ENCODE measurements at regions not wholly inside any gene's neighbourhood (a gene's known extent, or its start where the extent isn't known, plus 50 kb on each side); places are given as distances from the start of the nearest gene placed in this dataset.

DNA sequence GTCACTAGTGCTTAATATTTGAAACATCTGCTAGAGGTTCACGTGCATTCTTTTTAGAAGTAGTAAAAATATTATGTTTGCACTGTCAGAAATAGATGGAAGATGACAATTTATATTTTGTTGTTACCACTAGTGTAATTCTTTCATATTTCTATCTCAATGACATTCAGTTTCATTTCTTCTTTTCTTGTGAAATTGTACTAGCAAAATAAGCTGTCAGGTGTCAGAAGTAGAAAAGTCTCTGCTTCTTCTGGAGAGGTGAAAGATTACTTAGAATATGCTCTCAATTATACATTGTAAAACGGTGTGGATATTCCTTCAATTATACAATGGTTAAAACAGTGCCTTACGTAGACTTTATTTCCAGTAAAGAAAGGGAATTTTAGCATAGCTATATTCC, 395.4 kb downstream of the CSNK1G3 start:
- Histone ChIP-seq H3K27ac (ENCODE audit: low read depth, low read length) (no peak overlapping the region), H4K20me1 (ENCODE audit: insufficient read depth, low read length) (no peaks in the 10 kb centered on the region), H3K27me3 (ENCODE audit: insufficient read depth, low read length) (no peaks in the 10 kb centered on the region), H3K36me3 (ENCODE audit: insufficient read depth, low read length) (no peaks in the 10 kb centered on the region), H3K4me1 (ENCODE audit: insufficient read depth, low read length) (no peaks in the 10 kb centered on the region), H2AFZ (ENCODE audit: low read length) (no peak overlapping the region), H3K9me3 (ENCODE audit: low read depth, low read length) (no peaks in the 10 kb centered on the region), H3K79me2 (ENCODE audit: insufficient read depth, low read length) (no peaks in the 10 kb centered on the region), H3K4me2 (ENCODE audit: insufficient read depth, low read length) (no peak overlapping the region), H3K4me3 (ENCODE audit: insufficient read depth, low read length) (no peak overlapping the region)
- TF ChIP-seq, protein P1, sequence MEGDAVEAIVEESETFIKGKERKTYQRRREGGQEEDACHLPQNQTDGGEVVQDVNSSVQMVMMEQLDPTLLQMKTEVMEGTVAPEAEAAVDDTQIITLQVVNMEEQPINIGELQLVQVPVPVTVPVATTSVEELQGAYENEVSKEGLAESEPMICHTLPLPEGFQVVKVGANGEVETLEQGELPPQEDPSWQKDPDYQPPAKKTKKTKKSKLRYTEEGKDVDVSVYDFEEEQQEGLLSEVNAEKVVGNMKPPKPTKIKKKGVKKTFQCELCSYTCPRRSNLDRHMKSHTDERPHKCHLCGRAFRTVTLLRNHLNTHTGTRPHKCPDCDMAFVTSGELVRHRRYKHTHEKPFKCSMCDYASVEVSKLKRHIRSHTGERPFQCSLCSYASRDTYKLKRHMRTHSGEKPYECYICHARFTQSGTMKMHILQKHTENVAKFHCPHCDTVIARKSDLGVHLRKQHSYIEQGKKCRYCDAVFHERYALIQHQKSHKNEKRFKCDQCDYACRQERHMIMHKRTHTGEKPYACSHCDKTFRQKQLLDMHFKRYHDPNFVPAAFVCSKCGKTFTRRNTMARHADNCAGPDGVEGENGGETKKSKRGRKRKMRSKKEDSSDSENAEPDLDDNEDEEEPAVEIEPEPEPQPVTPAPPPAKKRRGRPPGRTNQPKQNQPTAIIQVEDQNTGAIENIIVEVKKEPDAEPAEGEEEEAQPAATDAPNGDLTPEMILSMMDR (IDR thresholded peaks at IDR 0.05; ENCODE audit: extremely low read depth, low read depth, low read length) = no peak
- DNase-seq (ENCODE audit: insufficient read length, low spot score, missing footprints) = no peak

DNA sequence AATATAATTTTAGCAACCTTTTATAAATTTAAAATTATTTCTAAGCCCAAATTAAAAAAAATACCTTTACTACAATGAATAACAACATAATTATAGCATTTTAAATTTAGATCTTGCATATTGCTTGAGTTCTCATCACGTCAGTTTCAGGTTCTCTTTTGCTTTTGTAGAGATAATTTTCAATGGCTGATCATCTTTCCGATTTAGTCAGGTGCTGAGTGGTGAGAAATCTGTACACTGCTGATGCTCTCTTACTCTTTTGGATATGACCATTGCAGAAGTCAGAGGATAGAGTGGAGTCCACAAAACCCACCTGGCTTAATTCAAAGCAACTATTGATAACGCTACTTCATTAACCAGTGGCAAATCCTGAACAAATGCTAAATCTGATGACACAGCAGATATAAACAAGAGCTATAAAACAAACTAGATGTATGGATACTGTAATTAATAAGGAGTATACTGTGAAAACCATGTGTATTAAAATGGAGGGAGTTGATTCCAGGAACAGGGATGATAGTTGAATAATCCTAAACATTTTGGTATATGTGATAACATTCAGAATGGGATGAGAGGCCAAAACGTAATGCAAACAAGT, 394.8 kb downstream of the CSNK1G3 start:
- no peak overlapping the region for H3K4me3 ChIP-seq (ENCODE audit: insufficient read depth, low read length)
- H4K20me1 ChIP-seq (ENCODE audit: insufficient read depth, low read length) = no peaks in the 10 kb centered on the region
- H3K4me2 ChIP-seq (ENCODE audit: insufficient read depth, low read length) = no peak overlapping the region
- no peaks in the 10 kb centered on the region for H3K27me3 ChIP-seq (ENCODE audit: insufficient read depth, low read length)
- H2AFZ ChIP-seq (ENCODE audit: low read length) = no peak overlapping the region
- H3K27ac ChIP-seq (ENCODE audit: low read depth, low read length) = no peak overlapping the region
- no peaks in the 10 kb centered on the region for H3K79me2 ChIP-seq (ENCODE audit: insufficient read depth, low read length)
- H3K9me3 ChIP-seq (ENCODE audit: low read depth, low read length) = no peaks in the 10 kb centered on the region
- TF ChIP-seq, protein P1 (IDR thresholded peaks at IDR 0.05; ENCODE audit: extremely low read depth, low read depth, low read length) = no peak
- H3K36me3 ChIP-seq (ENCODE audit: insufficient read depth, low read length) = no peaks in the 10 kb centered on the region
- H3K4me1 ChIP-seq (ENCODE audit: insufficient read depth, low read length) = no peaks in the 10 kb centered on the region
- no peak for DNase-seq (ENCODE audit: insufficient read length, low spot score, missing footprints)

GRCh38 chr5:123885081-123885480, 373.1 kb downstream of the CSNK1G3 start:
- Histone ChIP-seq H3K4me3 (ENCODE audit: insufficient read depth, low read length) (no peak overlapping the region), H3K27ac (ENCODE audit: low read depth, low read length) (no peak overlapping the region), H3K36me3 (ENCODE audit: insufficient read depth, low read length) (no peaks in the 10 kb centered on the region), H3K4me2 (ENCODE audit: insufficient read depth, low read length) (no peak overlapping the region), H2AFZ (ENCODE audit: low read length) (no peak overlapping the region), H3K4me1 (ENCODE audit: insufficient read depth, low read length) (peaks cover 16% of the 10 kb centered on the region), H3K9me3 (ENCODE audit: low read depth, low read length) (no peaks in the 10 kb centered on the region), H3K27me3 (ENCODE audit: insufficient read depth, low read length) (no peaks in the 10 kb centered on the region), H4K20me1 (ENCODE audit: insufficient read depth, low read length) (no peaks in the 10 kb centered on the region), H3K79me2 (ENCODE audit: insufficient read depth, low read length) (no peaks in the 10 kb centered on the region)
- no peak for DNase-seq (ENCODE audit: insufficient read length, low spot score, missing footprints)
- TF ChIP-seq, protein P1 (IDR thresholded peaks at IDR 0.05; ENCODE audit: extremely low read depth, low read depth, low read length) = no peak

DNA sequence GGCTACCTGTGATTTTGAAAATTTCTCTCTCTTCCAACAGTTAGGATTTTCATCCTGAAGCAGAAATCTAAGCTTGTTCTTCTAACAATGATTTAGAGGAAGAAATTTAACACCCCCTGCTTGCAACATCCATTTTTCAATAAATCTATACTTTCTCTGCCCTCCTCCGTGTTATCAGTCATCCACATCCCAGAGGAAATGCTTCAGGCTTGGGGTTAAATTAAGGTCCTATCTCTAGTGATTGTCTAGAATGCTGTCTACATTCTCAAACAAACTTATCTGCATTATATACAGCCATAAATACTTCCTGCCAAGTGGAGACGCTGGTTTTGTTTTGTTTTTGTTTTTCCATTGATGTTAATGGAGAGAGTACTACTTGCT, 371.0 kb downstream of the CSNK1G3 start:
- no peak for DNase-seq (ENCODE audit: insufficient read length, low spot score, missing footprints)
- Histone ChIP-seq H3K27ac (ENCODE audit: low read depth, low read length) (no peak overlapping the region), H3K4me1 (ENCODE audit: insufficient read depth, low read length) (peaks cover 16% of the 10 kb centered on the region), H3K27me3 (ENCODE audit: insufficient read depth, low read length) (no peaks in the 10 kb centered on the region), H3K4me2 (ENCODE audit: insufficient read depth, low read length) (peak overlapping the region; percentile 35), H2AFZ (ENCODE audit: low read length) (peak overlapping the region; percentile 11), H3K4me3 (ENCODE audit: insufficient read depth, low read length) (no peak overlapping the region), H3K36me3 (ENCODE audit: insufficient read depth, low read length) (no peaks in the 10 kb centered on the region), H4K20me1 (ENCODE audit: insufficient read depth, low read length) (no peaks in the 10 kb centered on the region), H3K79me2 (ENCODE audit: insufficient read depth, low read length) (no peaks in the 10 kb centered on the region), H3K9me3 (ENCODE audit: low read depth, low read length) (no peaks in the 10 kb centered on the region)
- TF ChIP-seq, protein P1 (IDR thresholded peaks at IDR 0.05; ENCODE audit: extremely low read depth, low read depth, low read length) = no peak
